Activated T-cell treated with anti-CD3 and anti-CD28 coated beads for 4 hours (primary cell): ENCODE measurements at regions not wholly inside any gene's neighbourhood (a gene's known extent, or its start where the extent isn't known, plus 50 kb on each side); places are given as distances from the start of the nearest gene placed in this dataset.
"Not testable (repeated sequence)": the region's sequence is repeated elsewhere in the genome, so short reads cannot be mapped to it uniquely, and the experiment has no call there.

ENCODE experiments used
- DNase-seq: peaks from one replicate; pipeline ENCODE4 v3.0.0-alpha.2; 2020

- no peak for DNase-seq
Observed at GRCh38 chr5:154702477-154702876, 52.7 kb upstream of the LARP1 start.

DNA sequence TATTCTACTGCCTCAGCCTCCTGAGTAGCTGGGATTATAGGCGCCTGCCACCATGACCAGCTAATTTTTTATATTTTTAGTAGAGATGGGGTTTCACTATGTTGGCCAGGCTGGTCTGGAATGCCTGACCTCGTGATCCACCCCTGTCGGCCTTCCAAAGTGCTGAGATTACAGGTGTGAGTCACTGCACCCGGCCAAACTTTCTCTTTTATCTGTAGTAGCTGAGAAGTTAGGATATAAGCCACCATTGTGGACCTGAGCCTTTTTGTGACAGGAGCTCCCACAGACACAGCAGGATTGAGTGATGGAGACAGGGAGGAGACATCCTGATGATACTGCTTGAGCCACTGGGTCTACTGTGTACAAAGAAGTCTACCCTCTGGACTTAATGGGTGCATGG is 53.5 kb upstream of the LARP1 start:
- DNase-seq: not testable (repeated sequence)

DNA sequence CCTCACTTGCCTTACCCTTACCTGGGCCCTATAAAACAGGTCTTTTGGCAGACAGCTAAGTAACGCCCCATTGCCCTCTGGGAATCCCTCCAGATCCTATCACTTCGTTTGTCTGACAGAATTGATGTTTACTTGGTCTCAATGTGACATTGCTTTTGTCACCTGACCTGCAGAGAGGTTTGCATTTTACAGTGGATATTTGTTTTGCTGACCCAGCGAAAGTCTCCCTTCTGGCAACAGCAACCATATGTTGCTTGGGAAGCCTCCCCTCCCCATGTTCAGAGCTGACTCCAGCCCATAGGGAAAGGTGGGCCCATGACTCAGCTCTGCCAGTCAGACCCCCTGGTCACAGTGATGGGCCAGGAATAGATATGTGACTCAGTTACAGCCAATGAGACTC is 54.0 kb upstream of the LARP1 start:
- DNase-seq: no peak

GRCh38 chr5:154700289-154700928 is 54.8 kb upstream of the LARP1 start:
- DNase-seq: not testable (repeated sequence)

GRCh38 chr5:154698763-154699162 is 56.4 kb upstream of the LARP1 start:
- no peak for DNase-seq

GRCh38 chr5:154697371-154697770 is 57.8 kb upstream of the LARP1 start:
- DNase-seq: no peak

- DNase-seq: no peak
Observed at GRCh38 chr5:154696891-154697290, 58.3 kb upstream of the LARP1 start.

DNA sequence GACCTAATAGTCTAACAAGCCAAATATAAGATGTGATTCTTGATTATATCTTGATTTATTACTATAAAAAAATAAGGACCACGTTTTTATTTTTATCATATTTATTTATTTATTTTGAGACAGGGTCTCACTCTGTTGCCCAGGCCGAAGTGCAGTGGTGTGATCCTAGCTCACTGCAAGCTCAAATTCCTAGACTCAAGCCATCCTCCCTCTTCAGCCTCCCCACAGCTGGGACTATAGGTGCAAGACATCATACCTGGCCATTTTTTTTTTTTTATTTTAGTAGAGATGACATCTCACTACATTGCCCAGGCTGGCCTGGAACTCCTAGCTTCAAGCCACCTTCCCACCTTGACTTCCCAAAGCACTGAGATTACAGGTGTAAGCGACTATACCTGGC is 61.0 kb upstream of the LARP1 start:
- no peak for DNase-seq

- DNase-seq: no peak
Observed at GRCh38 chr5:154690488-154690887, 64.7 kb upstream of the LARP1 start.

GRCh38 chr5:154686490-154686889 is 68.7 kb upstream of the LARP1 start:
- DNase-seq: no peak

- no peak for DNase-seq
Observed at GRCh38 chr5:154683101-154683880, 71.9 kb upstream of the LARP1 start.

DNA sequence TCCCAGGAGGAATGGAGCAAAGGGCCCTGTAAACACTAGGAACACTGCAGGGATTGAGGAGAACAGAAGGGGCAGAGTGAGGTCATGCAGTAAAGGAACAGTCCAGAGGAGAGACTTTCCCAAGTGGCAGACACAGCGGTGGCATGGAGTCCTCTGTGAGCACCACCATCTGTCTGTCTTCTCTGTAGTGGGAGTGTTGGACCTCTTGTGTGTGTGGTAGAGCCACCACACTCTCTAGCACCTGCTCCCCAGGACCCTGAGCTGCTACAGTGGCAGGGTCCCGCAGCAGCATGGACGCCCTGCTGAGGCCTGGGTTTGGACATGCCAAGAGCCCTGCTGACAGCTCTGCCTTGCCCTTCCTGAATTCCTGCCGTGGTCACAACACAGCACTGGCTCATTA is 75.7 kb upstream of the LARP1 start:
- no peak for DNase-seq

- DNase-seq: no peak
Observed at GRCh38 chr5:154677921-154678320, 77.3 kb upstream of the LARP1 start.

DNA sequence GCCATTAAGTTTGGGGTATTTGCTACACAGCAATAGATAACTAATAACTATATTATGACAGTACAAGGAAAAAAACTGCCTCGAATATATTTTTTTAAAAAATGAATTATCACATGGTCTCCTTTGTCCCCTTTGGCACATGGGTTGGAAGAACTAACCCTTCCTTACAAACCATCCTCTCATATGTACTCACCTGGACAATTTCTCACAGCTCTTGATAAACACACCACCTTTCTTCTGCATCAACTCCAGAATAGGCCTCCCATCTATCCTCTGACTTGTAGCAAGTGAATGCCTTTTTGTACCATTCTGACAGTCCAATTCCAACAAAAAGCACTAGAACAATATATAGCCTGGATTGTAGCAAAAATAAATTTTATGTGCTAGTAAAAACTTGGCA is 78.7 kb upstream of the LARP1 start:
- no peak for DNase-seq

DNA sequence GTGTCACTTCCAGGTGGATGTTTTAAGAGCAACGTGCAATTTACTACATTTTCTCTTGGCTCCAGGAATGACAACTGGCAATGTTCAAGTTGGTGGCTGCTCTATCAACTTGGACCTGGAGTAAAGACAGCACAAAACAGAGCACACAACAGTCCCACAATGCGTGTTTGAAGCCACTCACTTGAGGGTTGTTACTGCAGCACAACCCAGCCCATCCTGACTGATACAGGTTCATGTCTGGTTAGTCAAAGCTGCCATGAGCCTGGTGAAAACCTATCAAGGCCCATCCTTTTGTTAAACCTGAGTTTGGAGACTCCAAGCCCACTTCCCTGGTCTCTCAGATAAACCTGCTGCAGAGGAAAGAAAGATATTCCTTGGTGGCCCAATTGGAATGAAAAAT is 81.1 kb upstream of the LARP1 start:
- no peak for DNase-seq

DNA sequence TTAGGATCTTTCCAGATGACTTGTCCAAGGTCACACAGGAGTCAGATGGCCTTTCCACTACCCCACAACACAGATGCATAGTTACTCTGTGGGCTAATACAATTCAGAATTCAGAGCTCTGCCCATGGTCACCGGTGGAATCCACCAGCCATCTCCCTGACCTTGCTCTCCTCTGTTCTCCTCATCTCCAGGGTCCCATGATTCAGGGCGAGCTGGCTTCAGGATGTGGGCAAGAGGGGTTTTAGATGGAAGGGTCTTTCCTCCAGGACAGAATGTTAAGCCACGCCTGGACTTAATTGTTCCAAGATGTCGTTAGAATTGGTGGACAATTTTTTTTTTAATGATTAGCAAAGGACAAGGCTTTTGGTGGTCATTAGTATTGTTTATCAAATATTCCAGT is 81.7 kb upstream of the LARP1 start:
- DNase-seq: no peak

GRCh38 chr5:154669913-154670312 is 85.3 kb upstream of the LARP1 start:
- DNase-seq: not testable (repeated sequence)

GRCh38 chr5:154669402-154669801 is 85.8 kb upstream of the LARP1 start:
- DNase-seq: no peak

DNA sequence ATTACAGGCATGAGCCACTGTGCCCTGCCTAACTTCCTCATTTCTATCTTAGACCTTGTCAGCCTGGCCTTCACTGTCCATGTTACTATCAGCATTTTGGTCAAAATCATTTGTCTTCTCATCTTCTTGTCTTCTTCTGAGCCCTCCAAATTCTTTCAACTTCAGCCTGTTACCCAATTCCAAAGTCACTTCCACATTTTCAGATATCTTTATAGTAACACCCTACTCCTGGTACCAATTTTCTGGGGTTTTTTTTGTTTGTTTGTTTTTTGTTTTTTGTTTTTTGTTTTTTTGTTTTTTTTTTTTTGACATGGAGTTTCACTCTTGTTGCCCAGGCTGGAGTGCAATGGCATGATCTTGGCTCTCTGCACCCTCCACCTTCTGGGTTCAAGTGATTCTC is 90.3 kb upstream of the LARP1 start:
- DNase-seq: no peak

DNA sequence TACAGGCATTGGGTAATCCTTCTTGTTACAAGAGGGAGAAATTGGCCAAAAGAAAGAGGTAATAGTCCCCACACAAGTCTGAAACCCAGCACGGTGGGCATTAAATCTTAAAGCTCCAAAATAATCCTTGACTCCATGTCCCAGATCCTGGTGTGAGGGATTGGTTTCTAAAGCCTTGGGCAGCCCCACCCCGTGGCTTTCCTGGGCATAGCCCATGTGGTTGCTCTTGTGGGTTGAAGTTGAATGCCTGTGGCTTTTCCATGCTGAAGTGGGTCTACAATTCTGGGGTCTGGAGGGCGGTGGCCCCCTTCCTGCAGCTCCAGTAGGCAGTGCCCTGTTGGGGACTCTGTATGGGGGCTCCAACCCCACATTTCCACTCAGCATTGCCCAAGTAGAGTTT is 91.8 kb upstream of the LARP1 start:
- no peak for DNase-seq

DNA sequence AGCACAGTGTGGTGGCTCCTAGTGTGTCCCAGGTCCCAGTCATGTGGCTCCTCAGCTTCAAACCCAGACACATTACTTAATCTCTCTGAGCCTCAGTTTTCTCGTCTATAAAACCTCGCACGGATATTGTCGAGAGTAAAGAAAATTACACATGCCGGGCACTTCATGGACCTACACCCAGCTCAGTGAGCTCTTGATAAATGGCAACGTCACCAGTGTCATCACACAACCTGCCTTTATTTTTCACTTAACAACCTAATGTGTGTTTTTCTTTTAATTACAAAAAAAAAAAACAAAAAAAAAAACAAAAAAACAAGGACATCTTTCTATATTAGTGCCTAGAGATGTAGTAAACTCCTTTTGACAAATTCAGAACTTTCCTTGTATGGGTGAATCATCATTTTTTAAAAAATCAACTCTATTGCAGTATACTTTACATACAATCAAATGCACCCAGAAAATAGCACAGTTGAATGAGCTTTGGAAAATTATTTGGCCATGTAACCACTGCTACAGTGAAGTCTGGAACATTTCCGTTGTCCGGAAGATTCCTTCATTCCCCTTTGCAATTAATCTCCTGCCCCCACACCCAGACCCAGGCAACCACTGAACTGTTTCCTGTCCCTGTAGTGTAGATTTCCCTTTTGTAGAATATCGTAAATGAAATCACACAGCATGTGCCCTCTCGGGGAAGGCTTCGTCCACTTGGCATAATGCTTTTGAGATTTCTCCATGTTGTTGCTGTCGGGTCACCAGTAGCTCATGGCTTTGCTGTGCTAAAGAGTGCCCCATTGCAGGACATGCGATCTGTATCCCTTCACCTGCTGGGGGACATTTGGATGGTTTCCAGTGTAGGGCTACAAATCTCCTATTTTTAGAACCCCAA is 100.4 kb upstream of the LARP1 start:
- DNase-seq: no peak

- no peak for DNase-seq
Observed at GRCh38 chr5:154653764-154654485, 101.3 kb upstream of the LARP1 start.

DNA sequence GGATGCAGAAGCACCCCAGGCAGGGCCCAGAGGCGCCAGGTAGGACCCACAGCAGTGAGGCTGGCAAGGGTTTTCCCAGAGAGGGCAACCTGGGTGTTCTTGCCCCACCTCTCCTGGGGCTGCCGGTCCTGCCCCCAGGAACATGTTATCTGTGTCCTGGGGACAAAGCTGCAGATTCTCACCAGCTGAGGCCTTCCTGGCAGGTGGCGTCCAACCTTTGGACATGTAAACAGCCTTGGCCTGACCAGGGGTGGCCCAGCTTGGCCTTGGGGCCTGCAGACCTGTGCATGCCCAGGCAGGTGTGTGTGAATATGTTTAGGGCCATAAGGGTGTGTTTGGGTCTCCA is 101.8 kb upstream of the LARP1 start:
- no peak for DNase-seq
